SK-N-SH (cell line): ENCODE measurements at regions not wholly inside any gene's neighbourhood (a gene's known extent, or its start where the extent isn't known, plus 50 kb on each side); places are given as distances from the start of the nearest gene placed in this dataset.

Experiments
- CTCF ChIA-PET: fragments of 300-600, 350-600 bp; formaldehyde crosslinking; extraction: SDS; loops from one replicate; lab custom pipeline; 2021; lab: Yijun Ruan, JAX
- POLR2A ChIA-PET: fragments of 350-600 bp; sonication (Branson Sonifier 250); formaldehyde crosslinking; extraction: SDS; loops from one replicate; lab custom pipeline; 2020; ENCODE audit warnings: antibody characterized with exemption, inconsistent platforms; lab: Yijun Ruan, JAX
- DNase-seq: peaks from one replicate; pipeline ENCODE4 v3.0.0; 2012
- H2AFZ ChIP-seq: fragments of 200-600 bp; sonication (generic); 2 replicates; pipeline ENCODE4 v1.8.1; 2016; ENCODE audit warnings: antibody characterized with exemption, mild to moderate bottlenecking, low read depth
- H3F3A ChIP-seq: fragments of 200-600 bp; sonication (generic); replicated peaks from 2 replicates; pipeline ENCODE3; 2016; ENCODE audit warnings: antibody characterized with exemption, mild to moderate bottlenecking; ENCODE audit not compliant: insufficient read depth
- H3K27ac ChIP-seq, 2 experiments: fragments of 200-500 bp in 1 of 2; fragments of 200-600 bp in 1 of 2; sonication (Bioruptor generic) in 1 of 2; sonication (generic), shearing (Covaris generic) in 1 of 2; 2 replicates each; pipeline versions ENCODE4 v1.5.1 to v1.6.1; 2014 to 2016; ENCODE audit warnings: low read depth in 2 of 2, inconsistent platforms in 1 of 2, low read length in 1 of 2, mild to moderate bottlenecking in 1 of 2, mixed read lengths in 1 of 2
- H3K27me3 ChIP-seq: fragments of 200-600 bp; sonication (generic), shearing (Covaris generic); 2 replicates; pipeline ENCODE4 v1.6.1; 2016; ENCODE audit warnings: mixed run types; ENCODE audit not compliant: insufficient read depth
- H3K36me3 ChIP-seq, 2 experiments: fragments of 200-500 bp in 1 of 2; fragments of 200-600 bp in 1 of 2; sonication (Bioruptor generic) in 1 of 2; sonication (generic) in 1 of 2; replicated peaks in 1 of 2; 2 replicates each; pipeline versions ENCODE3 to v1.5.1; 2014 to 2016; ENCODE audit warnings: low read length in 1 of 2, mild to moderate bottlenecking in 1 of 2; ENCODE audit not compliant: insufficient read depth in 2 of 2, control insufficient read depth in 1 of 2
- H3K4me1 ChIP-seq, 2 experiments: fragments of 200-500 bp in 1 of 2; fragments of 200-600 bp in 1 of 2; sonication (Bioruptor generic) in 1 of 2; sonication (generic), shearing (Covaris generic) in 1 of 2; 2 replicates each; pipeline versions ENCODE4 v1.5.1 to v1.6.1; 2014 to 2016; ENCODE audit warnings: low read depth in 1 of 2, low read length in 1 of 2, mixed run types in 1 of 2; ENCODE audit not compliant: insufficient read depth in 2 of 2, control insufficient read depth in 1 of 2
- H3K4me2 ChIP-seq: fragments of 200-600 bp; sonication (generic), shearing (Covaris generic); 2 replicates; pipeline ENCODE4 v1.6.1; 2017; ENCODE audit warnings: mixed run types
- H3K4me3 ChIP-seq, 2 experiments: fragments of 200-500 bp in 1 of 2; fragments of 200-600 bp in 1 of 2; sonication (Bioruptor generic) in 1 of 2; sonication (generic), shearing (Covaris generic) in 1 of 2; 2 replicates each; pipeline versions ENCODE4 v1.5.1 to v1.8.1; 2014 to 2016; ENCODE audit warnings: low read depth in 2 of 2, inconsistent platforms in 1 of 2, low read length in 1 of 2, mild to moderate bottlenecking in 1 of 2, mixed read lengths in 1 of 2, moderate library complexity in 1 of 2
- H3K79me2 ChIP-seq: fragments of 200-600 bp; sonication (generic); 2 replicates; pipeline ENCODE4 v1.8.1; 2017; ENCODE audit warnings: mild to moderate bottlenecking; ENCODE audit not compliant: insufficient read depth
- H3K9ac ChIP-seq: fragments of 200-600 bp; sonication (generic); 2 replicates; pipeline ENCODE4 v1.6.1; 2017; ENCODE audit warnings: mixed run types
- H3K9me2 ChIP-seq: fragments of 200-600 bp; sonication (generic); 2 replicates; pipeline ENCODE4 v1.6.1; 2017; ENCODE audit warnings: mixed run types
- H3K9me3 ChIP-seq: fragments of 200-600 bp; sonication (generic); 2 replicates; pipeline ENCODE4 v1.6.1; 2017; ENCODE audit warnings: mixed run types, mild to moderate bottlenecking, moderate library complexity
- H4K20me1 ChIP-seq: fragments of 200-600 bp; sonication (generic); 2 replicates; pipeline ENCODE4 v1.6.1; 2017; ENCODE audit warnings: mild to moderate bottlenecking, mixed run types; ENCODE audit not compliant: insufficient read depth
- CHD2 ChIP-seq: fragments of 150-350 bp; IDR thresholded peaks from 2 replicates; pipeline ENCODE4 v1.6.1; 2018; ENCODE audit warnings: low read length; ENCODE audit not compliant: partially characterized antibody
- CTCF ChIP-seq: fragments of 200-600 bp; sonication (generic); IDR thresholded peaks from 2 replicates; pipeline ENCODE4 v1.6.1; 2017; ENCODE audit warnings: antibody characterized with exemption, mild to moderate bottlenecking, moderate library complexity
- EP300 ChIP-seq, 2 experiments: IDR thresholded peaks; 2 replicates each; pipeline versions ENCODE4 v1.4.0 to v1.6.1; 2012; ENCODE audit warnings: borderline replicate concordance in 1 of 2, low read depth in 1 of 2, low read length in 1 of 2
- FOSL2 ChIP-seq: IDR thresholded peaks from 2 replicates; pipeline ENCODE4 v1.4.0; 2012; ENCODE audit warnings: low read depth, mild to moderate bottlenecking, moderate library complexity, borderline replicate concordance
- FOXJ3 ChIP-seq: sonication (generic); formaldehyde crosslinking; IDR thresholded peaks from 2 replicates; pipeline ENCODE4 v1.5.1; 2020; ENCODE audit warnings: mild to moderate bottlenecking, missing genetic modification reagents
- FOXM1 ChIP-seq: IDR thresholded peaks from 2 replicates; pipeline ENCODE4 v1.4.0; 2012; ENCODE audit warnings: low read depth, mild to moderate bottlenecking
- GABPA ChIP-seq: IDR thresholded peaks from 2 replicates; pipeline ENCODE4 v1.4.0; 2012; ENCODE audit warnings: low read depth, mild to moderate bottlenecking
- GATA2 ChIP-seq: sonication (generic); formaldehyde crosslinking; IDR thresholded peaks from 2 replicates; pipeline ENCODE4 v1.5.0; 2020; ENCODE audit warnings: mild to moderate bottlenecking, missing genetic modification reagents
- MAX ChIP-seq: IDR thresholded peaks from 2 replicates; pipeline ENCODE4 v1.4.0; 2012; ENCODE audit warnings: low read depth
- MEF2A ChIP-seq: IDR thresholded peaks from 2 replicates; pipeline ENCODE4 v1.4.0; 2012; ENCODE audit warnings: low read depth, borderline replicate concordance
- NFIC ChIP-seq: IDR thresholded peaks from 2 replicates; pipeline ENCODE4 v1.4.0; 2012; ENCODE audit warnings: borderline replicate concordance
- NRF1 ChIP-seq: IDR thresholded peaks from 2 replicates; pipeline ENCODE4 v1.6.1; 2012; ENCODE audit warnings: low read depth, mild to moderate bottlenecking, low read length
- RAD21 ChIP-seq: IDR thresholded peaks from 2 replicates; pipeline ENCODE4 v1.6.1; 2012; ENCODE audit warnings: mild to moderate bottlenecking, low read length
- RXRA ChIP-seq: IDR thresholded peaks from 2 replicates; pipeline ENCODE4 v1.4.0; 2012; ENCODE audit warnings: low read depth, mild to moderate bottlenecking, borderline replicate concordance
- SIN3A ChIP-seq: IDR thresholded peaks from 2 replicates; pipeline ENCODE4 v1.6.1; 2012; ENCODE audit warnings: low read depth, mild to moderate bottlenecking, low read length, moderate library complexity, borderline replicate concordance
- SMC3 ChIP-seq: IDR thresholded peaks from 2 replicates; pipeline ENCODE4 v1.6.1; 2012; ENCODE audit warnings: low read depth, low read length, improper control_type of control experiment
- TCF12 ChIP-seq: IDR thresholded peaks from 2 replicates; pipeline ENCODE4 v1.4.0; 2012
- TEAD4 ChIP-seq: IDR thresholded peaks from 2 replicates; pipeline ENCODE4 v1.4.0; 2012; ENCODE audit warnings: mild to moderate bottlenecking, borderline replicate concordance; ENCODE audit not compliant: insufficient read depth
- YY1 ChIP-seq: IDR thresholded peaks from 2 replicates; pipeline ENCODE4 v1.4.0; 2012; ENCODE audit warnings: low read depth, mild to moderate bottlenecking
- WGBS: methylation state at CpG from one replicate; pipeline ENCODE4 v1.1.6; 2017; ENCODE audit warnings: low lambda C conversion rate; 5-methylcytosine and 5-hydroxymethylcytosine counted together

DNA sequence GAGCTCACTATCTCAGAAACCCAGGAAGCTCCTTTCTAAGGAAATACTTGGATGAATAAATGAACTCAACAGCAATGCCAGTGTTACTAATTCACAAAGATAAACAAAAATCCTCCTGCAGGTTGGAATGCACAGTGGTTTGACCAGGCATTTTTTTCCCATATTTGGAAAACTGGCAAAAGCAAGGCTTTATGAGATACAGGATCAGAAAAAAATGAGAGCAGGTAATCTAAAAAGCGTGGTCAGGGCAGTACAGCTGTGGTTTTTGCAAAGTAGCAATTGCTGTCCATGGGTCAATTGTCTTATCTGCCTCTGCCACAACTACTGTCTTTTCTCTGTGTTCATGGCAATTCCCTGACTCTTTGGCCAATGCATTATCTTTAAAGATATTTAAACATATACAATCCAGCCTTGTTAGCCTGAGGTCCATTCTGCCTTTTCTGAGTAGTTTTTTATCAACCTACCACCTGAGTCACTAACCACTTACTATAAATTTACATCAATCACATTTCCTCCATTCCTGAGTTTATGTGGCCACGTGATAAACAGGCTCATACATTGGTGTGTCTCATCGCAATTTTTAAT, 564.5 kb upstream of the IGFBP3 start:
- no peaks in the 10 kb centered on the region for H3K9me3 ChIP-seq
- no peak overlapping the region for H3K9ac ChIP-seq
- no peaks in the 10 kb centered on the region for H4K20me1 ChIP-seq
- POLR2A ChIA-PET: no interaction called here
- no peak overlapping the region for H2AFZ ChIP-seq
- no peak for DNase-seq
- peaks cover 8% of the 10 kb centered on the region for H3F3A ChIP-seq
- H3K79me2 ChIP-seq: no peaks in the 10 kb centered on the region
- peak overlapping the region in 1 of 2 experiments; percentile 37; a peak in 2 of 4 replicates for H3K27ac ChIP-seq
- no peaks in the 10 kb centered on the region for H3K9me2 ChIP-seq
- CTCF ChIA-PET: interaction anchor here (1.2 kb wide), 1 partner anchor 11 kb away, joined by 3 read pairs; no protein-coding TSS in a partner anchor
- TF ChIP-seq MAX (no peak), EP300 (IDR thresholded peaks at IDR 0.05; ENCODE audit: borderline replicate concordance in 1 of 2, low read depth in 1 of 2, low read length in 1 of 2) (no peak), CTCF (peak; percentile 42), GABPA (no peak), TEAD4 (no peak)
- no peaks in the 10 kb centered on the region for H3K27me3 ChIP-seq
- H3K4me3 ChIP-seq: no peak overlapping the region
- H3K4me2 ChIP-seq: no peak overlapping the region; the same call in 1 of the 2 replicates
- H3K36me3 ChIP-seq: no peaks in the 10 kb centered on the region
- peaks cover 0 to 19% of the 10 kb centered on the region in 2 experiments; a peak in 2 of 4 replicates for H3K4me1 ChIP-seq
- 59% methylated on average over 3 of the region's 3 CpGs for WGBS

DNA sequence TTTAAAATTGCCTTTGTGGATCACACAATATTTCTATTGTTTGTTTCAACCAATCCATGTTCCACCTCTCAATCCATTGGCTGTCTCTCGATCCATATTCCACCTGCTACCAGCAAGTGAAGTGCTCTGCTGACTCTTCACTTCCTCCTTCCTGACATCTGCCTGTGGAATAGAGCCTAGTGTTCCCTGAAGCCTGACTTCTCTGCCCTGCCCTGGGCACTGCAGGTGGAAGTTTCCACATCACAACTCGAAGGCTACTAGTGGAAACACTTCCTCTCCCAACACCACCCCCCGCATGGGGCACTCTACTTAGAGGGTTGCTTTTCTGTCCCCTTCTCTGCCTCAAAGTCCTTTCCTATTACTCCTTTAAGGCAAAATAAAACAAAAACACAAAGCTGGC, 563.8 kb upstream of the IGFBP3 start:
- no peak for DNase-seq
- H4K20me1 ChIP-seq: no peaks in the 10 kb centered on the region
- H3K27me3 ChIP-seq: no peaks in the 10 kb centered on the region
- H3K9me3 ChIP-seq: no peaks in the 10 kb centered on the region
- H3K36me3 ChIP-seq: no peaks in the 10 kb centered on the region
- H3K4me3 ChIP-seq: no peak overlapping the region
- ChIA-PET POLR2A (no interaction called here), CTCF (interaction anchor here (1.2 kb wide), 1 partner anchor 10 kb away, joined by 3 read pairs; no protein-coding TSS in a partner anchor)
- no peaks in the 10 kb centered on the region for H3K79me2 ChIP-seq
- H3K4me1 ChIP-seq: peaks cover 0 to 19% of the 10 kb centered on the region in 2 experiments; a peak in 2 of 4 replicates
- no peak overlapping the region for H3K9ac ChIP-seq
- H3F3A ChIP-seq: peaks cover 8% of the 10 kb centered on the region
- no peaks in the 10 kb centered on the region for H3K9me2 ChIP-seq
- no peak overlapping the region for H3K27ac ChIP-seq
- no peak overlapping the region; the same call in 1 of the 2 replicates for H3K4me2 ChIP-seq
- 56% methylated on average over 3 of the region's 3 CpGs for WGBS
- TF ChIP-seq YY1 (no peak), NRF1 (no peak)
- H2AFZ ChIP-seq: no peak overlapping the region

GRCh38 chr7:46480619-46481018, 559.5 kb upstream of the IGFBP3 start:
- ChIA-PET POLR2A (no interaction called here), CTCF (no interaction called here)
- Histone ChIP-seq H3K79me2 (no peaks in the 10 kb centered on the region), H4K20me1 (no peaks in the 10 kb centered on the region), H3K4me1 (peaks cover 0 to 8% of the 10 kb centered on the region in 2 experiments; a peak in 1 of 4 replicates), H3K9me3 (no peaks in the 10 kb centered on the region), H3K36me3 (no peaks in the 10 kb centered on the region), H2AFZ (no peak overlapping the region), H3F3A (no peaks in the 10 kb centered on the region), H3K27me3 (no peaks in the 10 kb centered on the region), H3K9me2 (no peaks in the 10 kb centered on the region), H3K27ac (no peak overlapping the region), H3K4me3 (no peak overlapping the region), H3K9ac (no peak overlapping the region), H3K4me2 (no peak overlapping the region)
- 47% methylated on average over 2 of the region's 2 CpGs for WGBS
- DNase-seq: no peak
- no peak for TF ChIP-seq MAX
- TF ChIP-seq FOXM1: no peak
- no peak for TF ChIP-seq RXRA
- TF ChIP-seq MEF2A: no peak
- TF ChIP-seq GABPA: no peak
- no peak for TF ChIP-seq FOXJ3
- no peak for TF ChIP-seq CHD2
- TF ChIP-seq TCF12: no peak
- TF ChIP-seq SMC3: no peak
- no peak for TF ChIP-seq RAD21
- TF ChIP-seq NFIC: no peak
- TF ChIP-seq FOSL2: no peak
- TF ChIP-seq SIN3A: no peak
- TF ChIP-seq GATA2 (CRISPR knock-in tag): no peak
